Glutamatergic neuron (in vitro differentiated cells): ENCODE measurements at regions not wholly inside any gene's neighbourhood (a gene's known extent, or its start where the extent isn't known, plus 50 kb on each side); places are given as distances from the start of the nearest gene placed in this dataset.

Experiments used
- DNase-seq: peaks from one replicate; pipeline ENCODE4 v3.0.0; 2022
- H3K27ac Mint-ChIP-seq: one replicate; pipeline ENCODE4 v1.8.0; 2020; ENCODE audit warnings: mild to moderate bottlenecking, mixed read lengths, inconsistent platforms; ENCODE audit not compliant: unreplicated experiment
- H3K27me3 Mint-ChIP-seq: one replicate; pipeline ENCODE4 v1.8.0; 2020; ENCODE audit warnings: mild to moderate bottlenecking, moderate library complexity, mixed read lengths, inconsistent platforms; ENCODE audit not compliant: unreplicated experiment
- H3K36me3 Mint-ChIP-seq: one replicate; pipeline ENCODE4 v1.8.0; 2020; ENCODE audit warnings: mild to moderate bottlenecking, mixed read lengths, inconsistent platforms; ENCODE audit not compliant: unreplicated experiment
- H3K4me1 Mint-ChIP-seq: one replicate; pipeline ENCODE4 v1.8.0; 2020; ENCODE audit warnings: mild to moderate bottlenecking, low read depth, mixed read lengths, inconsistent platforms; ENCODE audit not compliant: unreplicated experiment
- H3K4me3 Mint-ChIP-seq: one replicate; pipeline ENCODE4 v1.8.0; 2020; ENCODE audit warnings: mild to moderate bottlenecking, mixed read lengths, inconsistent platforms; ENCODE audit not compliant: unreplicated experiment
- H3K9me3 Mint-ChIP-seq: one replicate; pipeline ENCODE4 v1.8.0; 2020; ENCODE audit warnings: mild to moderate bottlenecking, moderate library complexity, mixed read lengths, inconsistent platforms; ENCODE audit not compliant: unreplicated experiment
- TF ChIP-seq, protein P1 (sequence below): fragments of 200-600 bp; sonication (generic); IDR thresholded peaks from one replicate; pipeline ENCODE4 v1.5.0; 2021; ENCODE audit not compliant: partially characterized antibody, unreplicated experiment

DNA sequence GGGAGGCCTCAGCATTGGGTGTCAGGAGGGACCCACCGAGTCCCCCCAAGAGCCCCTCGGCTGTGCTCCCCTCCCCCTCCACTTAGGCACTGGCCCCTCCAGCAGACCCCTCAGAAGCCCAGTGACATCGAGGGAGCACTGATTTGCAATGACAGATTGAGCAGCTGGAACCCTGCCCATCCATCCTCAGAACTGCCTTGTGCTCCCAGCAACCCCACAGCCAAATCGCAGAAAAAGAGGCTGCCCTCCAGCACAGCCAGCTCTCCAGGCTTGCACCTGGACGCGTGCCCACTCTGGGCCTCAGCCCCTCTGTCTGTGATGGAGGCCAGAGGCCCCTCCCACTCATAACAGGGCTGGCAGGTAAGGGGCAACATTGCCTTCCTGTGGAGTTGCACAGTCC is 123.2 kb upstream of the VSTM2B start:
- no peak for DNase-seq
- TF ChIP-seq, protein P1, sequence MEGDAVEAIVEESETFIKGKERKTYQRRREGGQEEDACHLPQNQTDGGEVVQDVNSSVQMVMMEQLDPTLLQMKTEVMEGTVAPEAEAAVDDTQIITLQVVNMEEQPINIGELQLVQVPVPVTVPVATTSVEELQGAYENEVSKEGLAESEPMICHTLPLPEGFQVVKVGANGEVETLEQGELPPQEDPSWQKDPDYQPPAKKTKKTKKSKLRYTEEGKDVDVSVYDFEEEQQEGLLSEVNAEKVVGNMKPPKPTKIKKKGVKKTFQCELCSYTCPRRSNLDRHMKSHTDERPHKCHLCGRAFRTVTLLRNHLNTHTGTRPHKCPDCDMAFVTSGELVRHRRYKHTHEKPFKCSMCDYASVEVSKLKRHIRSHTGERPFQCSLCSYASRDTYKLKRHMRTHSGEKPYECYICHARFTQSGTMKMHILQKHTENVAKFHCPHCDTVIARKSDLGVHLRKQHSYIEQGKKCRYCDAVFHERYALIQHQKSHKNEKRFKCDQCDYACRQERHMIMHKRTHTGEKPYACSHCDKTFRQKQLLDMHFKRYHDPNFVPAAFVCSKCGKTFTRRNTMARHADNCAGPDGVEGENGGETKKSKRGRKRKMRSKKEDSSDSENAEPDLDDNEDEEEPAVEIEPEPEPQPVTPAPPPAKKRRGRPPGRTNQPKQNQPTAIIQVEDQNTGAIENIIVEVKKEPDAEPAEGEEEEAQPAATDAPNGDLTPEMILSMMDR = no peak
- Mint-ChIP-seq H3K4me3 (no peak overlapping the region), H3K9me3 (peaks cover 13% of the 10 kb centered on the region), H3K4me1 (peaks cover 37% of the 10 kb centered on the region), H3K36me3 (peaks cover 3% of the 10 kb centered on the region), H3K27me3 (peaks cover 8% of the 10 kb centered on the region), H3K27ac (no peak overlapping the region)

DNA sequence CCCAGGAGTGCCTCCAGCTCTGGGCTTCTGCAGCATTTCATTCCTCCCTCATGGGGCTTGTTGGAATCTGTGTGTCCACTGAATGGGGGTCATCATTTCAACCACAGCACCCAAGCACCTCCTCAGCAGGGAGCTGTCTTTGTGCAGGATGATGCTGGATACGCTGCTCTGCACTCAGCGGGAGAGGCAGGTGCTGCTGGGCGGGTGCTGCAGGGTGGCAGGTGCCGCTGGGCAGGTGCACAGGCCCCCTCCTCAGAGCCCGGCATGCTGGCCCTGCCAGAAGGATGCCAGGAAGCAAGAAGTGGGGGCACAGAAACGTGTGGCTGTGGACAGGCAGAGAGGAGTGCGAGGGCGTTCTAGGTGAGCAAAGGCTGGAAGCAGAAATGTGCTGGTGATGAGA is 121.8 kb upstream of the VSTM2B start:
- Mint-ChIP-seq H3K27me3 (peaks cover 8% of the 10 kb centered on the region), H3K36me3 (peaks cover 4% of the 10 kb centered on the region), H3K27ac (peak overlapping the region; percentile 79), H3K4me3 (peak overlapping the region; percentile 58), H3K9me3 (peaks cover 14% of the 10 kb centered on the region), H3K4me1 (peaks cover 41% of the 10 kb centered on the region)
- DNase-seq = no peak
- TF ChIP-seq, protein P1 = no peak

DNA sequence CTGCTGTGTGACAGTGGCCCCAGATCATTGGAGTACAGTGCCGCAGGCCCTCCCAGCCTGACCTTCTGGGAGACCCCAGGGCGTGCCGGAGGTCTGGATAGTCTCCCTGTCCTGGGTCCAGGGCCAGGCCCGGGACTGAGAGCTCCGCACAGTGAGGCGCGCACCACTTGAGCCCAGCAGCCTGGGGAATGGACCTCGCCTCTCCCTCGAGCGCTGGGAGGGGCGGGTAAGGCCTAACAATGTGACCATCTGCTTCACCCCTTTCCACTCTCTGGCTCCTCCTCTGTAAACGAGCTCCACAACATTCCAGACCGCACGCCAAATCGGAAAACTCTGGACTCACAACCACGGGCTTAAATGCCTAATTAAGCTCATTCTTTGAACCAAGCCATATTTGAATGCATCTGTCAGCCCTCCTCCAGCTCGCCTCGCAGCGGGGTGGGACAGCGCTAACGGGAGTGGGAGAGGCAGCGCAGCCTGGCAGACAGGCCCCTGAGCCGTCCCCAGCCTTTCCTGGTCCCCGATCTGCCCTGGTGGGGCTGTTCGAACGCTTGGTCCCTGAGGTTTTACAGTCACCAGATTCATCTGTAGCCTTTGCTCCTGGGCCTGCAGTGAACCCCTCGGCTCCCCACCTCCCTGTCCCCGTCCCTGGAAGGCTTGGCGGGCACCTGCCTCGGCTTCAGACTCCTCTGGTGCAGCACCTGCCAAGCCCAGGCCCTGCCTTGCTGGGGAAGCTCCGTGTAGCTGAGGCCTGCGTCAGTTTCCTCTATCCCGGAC is 120.7 kb upstream of the VSTM2B start:
- peaks cover 13% of the 10 kb centered on the region for H3K9me3 Mint-ChIP-seq
- peaks cover 4% of the 10 kb centered on the region for H3K36me3 Mint-ChIP-seq
- H3K4me1 Mint-ChIP-seq = peaks cover 32% of the 10 kb centered on the region
- DNase-seq = peak; percentile 62
- H3K27ac Mint-ChIP-seq = peak overlapping the region; percentile 96
- peak overlapping the region; percentile 42 for H3K4me3 Mint-ChIP-seq
- TF ChIP-seq, protein P1 = no peak
- H3K27me3 Mint-ChIP-seq = peaks cover 8% of the 10 kb centered on the region

DNA sequence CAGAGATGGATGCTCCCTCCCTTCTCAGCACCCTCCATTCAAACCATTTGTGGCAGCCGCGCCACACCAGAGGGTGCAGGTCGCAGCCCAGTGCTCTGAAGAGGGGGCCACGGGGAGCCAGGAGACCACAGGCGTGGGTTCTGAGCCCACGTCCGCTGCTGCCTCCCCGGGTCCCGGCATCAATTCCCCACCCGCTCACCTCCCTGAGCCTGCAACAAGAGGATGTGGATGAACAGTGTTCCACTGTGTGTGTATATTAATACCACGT is 120.1 kb upstream of the VSTM2B start:
- TF ChIP-seq, protein P1 = no peak
- H3K4me1 Mint-ChIP-seq = peaks cover 29% of the 10 kb centered on the region
- peaks cover 8% of the 10 kb centered on the region for H3K27me3 Mint-ChIP-seq
- DNase-seq = no peak
- peak overlapping the region; percentile 96 for H3K27ac Mint-ChIP-seq
- peaks cover 13% of the 10 kb centered on the region for H3K9me3 Mint-ChIP-seq
- no peak overlapping the region for H3K4me3 Mint-ChIP-seq
- H3K36me3 Mint-ChIP-seq = peaks cover 4% of the 10 kb centered on the region

DNA sequence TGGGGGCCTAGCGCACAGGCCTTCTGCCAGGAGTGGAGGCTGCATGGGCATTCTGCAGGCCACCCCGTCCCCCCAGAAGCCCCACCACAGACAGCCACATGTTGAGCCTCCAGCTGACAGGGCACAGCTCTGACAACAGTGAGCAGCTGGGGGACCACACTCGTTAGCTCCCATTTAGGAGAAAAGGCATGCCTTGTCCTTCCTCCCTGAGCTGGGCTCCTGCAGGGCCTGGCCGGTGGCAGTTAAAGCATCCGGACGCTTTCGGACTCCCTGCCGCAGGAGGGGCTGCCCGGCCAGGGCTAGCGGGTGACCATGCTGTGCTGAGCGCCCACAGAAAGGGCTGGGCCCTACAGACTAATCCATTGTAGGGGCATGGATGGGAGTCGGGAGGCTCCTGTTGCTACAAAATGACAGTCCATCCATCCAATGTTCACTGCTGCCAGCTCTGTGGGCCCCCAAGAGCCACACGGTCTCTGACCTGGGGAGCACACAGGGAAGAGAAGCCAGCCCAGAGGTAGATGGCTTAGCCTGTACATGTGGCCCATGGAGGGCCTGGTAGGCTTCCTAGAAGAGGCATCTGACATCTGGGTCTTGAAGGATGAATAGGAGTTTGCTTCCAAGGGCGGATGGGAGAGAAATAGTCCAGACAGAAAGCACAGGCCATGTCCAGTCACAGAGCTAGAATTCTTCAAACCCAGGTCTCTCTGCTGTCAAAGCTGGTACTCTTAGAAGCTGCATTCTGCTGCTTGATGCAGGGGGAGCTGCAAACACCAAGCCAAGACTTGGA is 116.5 kb upstream of the VSTM2B start:
- Mint-ChIP-seq H3K4me1 (peaks cover 21% of the 10 kb centered on the region), H3K27me3 (peaks cover 12% of the 10 kb centered on the region), H3K27ac (no peak overlapping the region), H3K36me3 (peaks cover 4% of the 10 kb centered on the region), H3K9me3 (peaks cover 16% of the 10 kb centered on the region), H3K4me3 (no peak overlapping the region)
- TF ChIP-seq, protein P1 = no peak
- no peak for DNase-seq
